Nephron (organoid): ENCODE measurements at regions not wholly inside any gene's neighbourhood (a gene's known extent, or its start where the extent isn't known, plus 50 kb on each side); places are given as distances from the start of the nearest gene placed in this dataset.

Source experiments
- H3K27ac Mint-ChIP-seq, 3 experiments: 2 replicates each; pipeline ENCODE4 v1.8.0; 2020; ENCODE audit warnings: mixed read lengths in 3 of 3, mild to moderate bottlenecking in 2 of 3, moderate library complexity in 1 of 3
- H3K27me3 Mint-ChIP-seq: 2 replicates; pipeline ENCODE4 v1.8.0; 2021; ENCODE audit warnings: low read depth, mild to moderate bottlenecking, moderate library complexity, mixed read lengths
- H3K36me3 Mint-ChIP-seq: 2 replicates; pipeline ENCODE4 v1.8.0; 2020; ENCODE audit warnings: low read depth, mixed read lengths
- H3K4me1 Mint-ChIP-seq: 2 replicates; pipeline ENCODE4 v1.8.0; 2020; ENCODE audit warnings: mixed read lengths
- H3K4me3 Mint-ChIP-seq, 3 experiments: 2 replicates each; pipeline ENCODE4 v1.8.0; 2020; ENCODE audit warnings: mild to moderate bottlenecking in 3 of 3, mixed read lengths in 3 of 3, moderate library complexity in 2 of 3
- H3K9me3 Mint-ChIP-seq: 2 replicates; pipeline ENCODE4 v1.8.0; 2020; ENCODE audit warnings: mixed read lengths
- CTCF ChIP-seq, 3 experiments: fragments of 200-600 bp; sonication (generic); IDR thresholded peaks; one replicate each; pipeline ENCODE4 v1.5.0; 2021; ENCODE audit warnings: antibody characterized with exemption in 3 of 3; ENCODE audit not compliant: unreplicated experiment in 3 of 3

GRCh38 chr9:26191711-26192110 lies 513.5 kb upstream of the TUSC1 start:
- Mint-ChIP-seq H3K4me1 (no peaks in the 10 kb centered on the region), H3K27ac (no peak overlapping the region), H3K27me3 (no peaks in the 10 kb centered on the region), H3K36me3 (no peaks in the 10 kb centered on the region), H3K9me3 (peaks cover 14% of the 10 kb centered on the region), H3K4me3 (no peak overlapping the region)
- no peak for TF ChIP-seq CTCF (IDR thresholded peaks at IDR 0.05; ENCODE audit: unreplicated experiment in 3 of 3)

DNA sequence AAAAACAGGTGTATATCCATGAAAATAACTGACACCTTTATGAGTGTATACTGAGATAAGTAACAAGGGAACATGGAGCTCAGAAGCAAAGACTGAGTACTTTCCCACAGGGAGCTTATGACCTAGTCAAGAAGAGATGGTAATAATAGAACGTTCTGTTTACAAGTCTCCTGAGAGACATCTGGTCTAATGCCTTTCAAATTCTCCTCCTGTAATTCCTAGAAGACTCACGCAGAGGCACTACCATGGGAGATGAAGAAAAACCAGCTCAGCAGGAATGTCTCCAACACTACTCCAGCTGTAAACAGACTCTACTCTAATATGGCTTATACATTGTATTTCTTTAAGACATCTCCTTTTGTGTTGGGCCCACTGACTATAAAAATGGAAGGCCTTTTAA lies 503.6 kb upstream of the TUSC1 start:
- H3K27ac Mint-ChIP-seq, result peak overlapping the region; percentile 24 to 79 (median 46)
- H3K27me3 Mint-ChIP-seq, result no peaks in the 10 kb centered on the region
- no peak for TF ChIP-seq CTCF (IDR thresholded peaks at IDR 0.05; ENCODE audit: unreplicated experiment in 3 of 3)
- peaks cover 7% of the 10 kb centered on the region for H3K4me1 Mint-ChIP-seq
- H3K36me3 Mint-ChIP-seq, result no peaks in the 10 kb centered on the region
- H3K9me3 Mint-ChIP-seq, result peaks cover 3% of the 10 kb centered on the region
- no peak overlapping the region for H3K4me3 Mint-ChIP-seq

- Mint-ChIP-seq H3K27me3 (no peaks in the 10 kb centered on the region), H3K4me3 (no peak overlapping the region), H3K27ac (no peak overlapping the region), H3K4me1 (peaks cover 10% of the 10 kb centered on the region), H3K36me3 (no peaks in the 10 kb centered on the region), H3K9me3 (no peaks in the 10 kb centered on the region)
- no peak for TF ChIP-seq CTCF (IDR thresholded peaks at IDR 0.05; ENCODE audit: unreplicated experiment in 3 of 3)
These were observed 498.4 kb upstream of the TUSC1 start for GRCh38 chr9:26176628-26177027.

GRCh38 chr9:26175264-26175663 lies 497.0 kb upstream of the TUSC1 start:
- TF ChIP-seq CTCF (IDR thresholded peaks at IDR 0.05; ENCODE audit: unreplicated experiment in 3 of 3), result no peak
- Mint-ChIP-seq H3K9me3 (no peaks in the 10 kb centered on the region), H3K4me3 (no peak overlapping the region), H3K4me1 (peaks cover 14% of the 10 kb centered on the region), H3K36me3 (no peaks in the 10 kb centered on the region), H3K27me3 (no peaks in the 10 kb centered on the region), H3K27ac (no peak overlapping the region)

DNA sequence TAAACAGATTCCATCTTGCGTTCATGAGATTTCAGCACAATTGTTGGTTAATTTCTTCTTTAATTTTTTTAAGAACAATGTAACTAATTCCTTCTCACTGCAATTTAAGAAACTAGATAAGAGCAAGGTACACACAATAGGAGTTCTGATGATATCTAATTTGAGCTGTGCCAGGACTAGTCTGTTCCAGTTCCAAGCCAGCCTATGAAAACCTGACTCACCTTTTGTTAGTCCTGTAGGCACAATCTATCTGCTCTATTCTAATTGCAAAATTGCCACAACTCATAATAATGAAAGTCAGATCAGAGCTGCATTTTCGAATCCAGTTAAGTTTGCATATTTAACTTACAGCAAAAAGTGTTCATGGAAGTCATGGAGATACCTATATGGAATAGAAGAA lies 494.1 kb upstream of the TUSC1 start:
- Mint-ChIP-seq H3K4me3 (no peak overlapping the region), H3K4me1 (peaks cover 15% of the 10 kb centered on the region), H3K27me3 (no peaks in the 10 kb centered on the region), H3K36me3 (no peaks in the 10 kb centered on the region), H3K9me3 (no peaks in the 10 kb centered on the region), H3K27ac (no peak overlapping the region)
- TF ChIP-seq CTCF (IDR thresholded peaks at IDR 0.05; ENCODE audit: unreplicated experiment in 3 of 3), result no peak

GRCh38 chr9:26171691-26172090 lies 493.4 kb upstream of the TUSC1 start:
- Mint-ChIP-seq H3K4me1 (peaks cover 15% of the 10 kb centered on the region), H3K36me3 (no peaks in the 10 kb centered on the region)

More at GRCh38 chr9:26171691-26172090, 493.4 kb upstream of the TUSC1 start:
- H3K4me3 Mint-ChIP-seq, result no peak overlapping the region
- peak overlapping the region in 2 of 3 experiments; percentile 0 to 7 for H3K27ac Mint-ChIP-seq
- no peaks in the 10 kb centered on the region for H3K9me3 Mint-ChIP-seq
- TF ChIP-seq CTCF (IDR thresholded peaks at IDR 0.05; ENCODE audit: unreplicated experiment in 3 of 3), result no peak
- H3K27me3 Mint-ChIP-seq, result no peaks in the 10 kb centered on the region
